Sciatic nerve (tissue), 2 donors: ENCODE measurements at regions not wholly inside any gene's neighbourhood (a gene's known extent, or its start where the extent isn't known, plus 50 kb on each side); places are given as distances from the start of the nearest gene placed in this dataset.
A peak's percentile ranks its signal among the peaks of the same experiment; 100 is the strongest.
"Not testable (repeated sequence)": the region's sequence is repeated elsewhere in the genome, so short reads cannot be mapped to it uniquely, and the experiment has no call there.

Source experiments
- ATAC-seq: fragments of 200-7000 bp; cut with Tn5 transposase; one replicate; pipeline ENCODE4 v1.9.1; 2020; ENCODE audit warnings: mild to moderate bottlenecking, moderate library complexity
- DNase-seq: peaks from one replicate; pipeline ENCODE4 v3.0.0-alpha.2; 2020; ENCODE audit warnings: low spot score
- intact Hi-C: fragments of 100-400 bp; cut with DNase I; formaldehyde crosslinking; loops from one replicate; pipeline ENCODE4 v1.14.2; 2022
- donor health status: DM: no; HTN: no; CAD: no.
- donor health status: DM: no; HTN: no; CAD: no.

DNA sequence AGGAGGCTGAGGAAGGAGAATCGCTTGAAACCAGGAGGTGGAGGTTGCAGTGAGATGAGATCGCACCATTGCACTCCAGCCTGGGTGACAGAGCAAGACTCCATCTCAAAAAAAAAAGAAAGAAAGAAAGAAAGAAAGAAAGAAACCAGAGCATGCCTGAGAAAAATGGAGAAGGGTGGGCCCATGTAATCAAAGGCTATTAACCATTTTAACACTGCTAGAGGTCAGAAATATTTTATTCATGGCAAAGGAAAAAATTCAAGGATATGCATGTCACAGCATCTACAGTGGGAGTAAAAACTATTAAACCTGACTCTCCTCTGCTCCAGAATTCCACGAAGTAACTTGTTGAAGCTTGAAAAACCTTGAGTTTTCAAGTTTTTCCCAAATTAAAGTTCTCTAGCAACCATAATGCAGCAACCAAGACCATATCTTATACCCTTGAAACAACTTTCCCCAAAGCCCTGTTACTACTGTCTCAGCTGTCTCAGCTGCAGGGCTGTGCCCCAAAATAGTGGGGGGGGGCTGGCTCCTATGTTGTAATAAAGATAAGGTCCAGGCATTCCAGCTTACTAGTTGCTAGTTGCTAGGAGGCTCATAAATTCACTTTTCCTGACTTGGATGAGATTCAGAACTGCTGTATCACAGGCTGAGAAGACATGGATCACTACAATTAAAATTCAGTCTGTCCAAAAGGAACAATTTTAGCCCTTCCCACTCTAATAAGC, 112.9 kb upstream of the SOD1 start:
- ATAC-seq (no peak), DNase-seq (no peak)
- intact Hi-C loops = no loop called here

DNA sequence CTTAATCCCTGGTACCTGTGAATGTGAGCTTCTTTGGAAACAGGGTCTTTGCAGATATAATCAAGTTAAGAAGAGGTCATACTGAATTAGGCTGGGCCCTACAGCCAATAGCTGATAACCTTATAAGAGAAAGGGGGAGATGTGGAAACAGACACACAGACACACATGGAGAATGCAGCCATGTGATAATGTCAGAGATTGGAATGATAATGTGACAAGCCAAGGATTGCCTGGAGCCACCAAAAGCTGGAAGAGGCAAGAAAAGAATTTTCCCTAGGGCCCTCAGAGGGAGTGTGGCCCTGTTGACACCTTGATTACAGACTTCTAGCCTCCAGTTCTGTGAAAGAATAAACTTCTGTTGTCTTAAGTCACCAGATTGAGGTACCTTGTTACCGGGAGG, 114.5 kb upstream of the SOD1 start:
- ATAC-seq (no peak), DNase-seq (no peak)
- intact Hi-C loops = no loop called here

DNA sequence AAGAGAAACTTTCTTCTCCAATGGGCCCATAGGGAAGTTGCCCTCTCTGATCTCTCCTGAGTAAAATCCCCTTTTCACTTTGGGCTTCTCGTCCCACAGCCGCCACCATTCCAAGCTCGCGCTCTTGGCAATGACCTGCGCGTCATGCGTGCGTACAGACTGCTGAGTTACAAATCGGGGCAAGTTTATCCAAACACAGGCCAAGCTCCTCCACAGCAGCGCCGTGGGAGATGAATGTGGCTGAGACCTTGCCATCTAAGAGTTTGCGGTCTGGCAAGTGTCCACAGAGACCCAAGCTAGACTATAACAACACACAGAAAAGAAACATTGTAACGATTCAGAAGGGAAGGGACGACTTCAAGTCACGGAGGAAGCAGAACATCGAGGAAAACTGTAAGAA, 116.3 kb upstream of the SOD1 start:
- intact Hi-C loops = loop anchor here (5.0 kb wide), 1 partner anchor 51 kb away; no protein-coding TSS in a partner anchor
- peak; percentile 73 for DNase-seq
- ATAC-seq = peak; percentile 95

DNA sequence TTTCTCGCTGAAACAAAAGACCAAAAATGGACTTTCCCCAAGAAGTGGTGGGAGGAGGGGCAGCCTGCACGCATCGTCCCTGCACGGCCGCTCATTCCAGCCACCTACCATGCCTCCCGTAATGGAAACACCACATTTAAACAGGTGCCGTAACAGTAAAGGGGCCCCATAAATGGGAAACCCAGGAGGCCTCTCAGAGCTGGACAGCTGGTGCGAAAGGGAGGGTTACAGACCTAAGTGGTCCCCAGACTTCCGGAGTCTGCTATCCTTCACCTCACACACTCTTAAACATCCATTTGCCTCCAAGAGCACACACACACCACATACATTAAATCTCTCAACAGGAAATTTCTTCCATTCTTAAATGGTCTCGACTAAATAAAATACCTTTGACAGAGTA, 120.7 kb upstream of the SOD1 start:
- DNase-seq = no peak
- no peak for ATAC-seq
- intact Hi-C loops = no loop called here

DNA sequence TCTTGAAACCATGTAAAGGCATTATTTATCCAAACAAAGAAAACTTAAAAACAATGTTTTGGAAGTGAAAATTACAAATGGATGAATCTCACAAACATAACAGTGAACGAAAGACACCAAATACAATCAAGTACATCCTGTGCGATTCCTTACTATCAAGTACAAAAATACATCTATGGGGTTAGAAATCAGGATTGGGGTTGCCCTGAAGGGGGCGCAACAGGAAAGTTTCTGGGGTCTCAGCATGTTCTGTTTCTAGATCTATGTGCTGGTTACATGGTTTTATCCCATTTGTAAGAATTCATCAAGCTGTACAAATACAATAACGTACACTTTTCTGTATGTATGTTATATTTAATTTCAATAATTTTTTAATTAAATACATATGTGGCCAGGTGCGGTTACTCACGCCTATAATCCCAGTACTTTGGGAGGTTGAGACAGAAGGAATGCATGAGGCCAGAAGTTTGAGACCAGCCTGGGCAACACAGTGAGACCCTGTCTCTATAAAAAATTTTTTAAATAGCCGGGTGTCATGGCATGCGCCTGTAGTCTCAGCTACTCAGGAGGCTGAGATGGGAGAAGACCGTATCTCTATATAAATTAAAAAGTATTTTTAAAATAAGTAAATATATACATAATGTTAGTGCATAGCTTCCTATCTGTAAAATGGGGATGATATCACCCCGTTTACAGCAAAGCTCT, 121.5 kb upstream of the SOD1 start:
- ATAC-seq (no peak), DNase-seq (no peak)
- intact Hi-C loops = no loop called here

DNA sequence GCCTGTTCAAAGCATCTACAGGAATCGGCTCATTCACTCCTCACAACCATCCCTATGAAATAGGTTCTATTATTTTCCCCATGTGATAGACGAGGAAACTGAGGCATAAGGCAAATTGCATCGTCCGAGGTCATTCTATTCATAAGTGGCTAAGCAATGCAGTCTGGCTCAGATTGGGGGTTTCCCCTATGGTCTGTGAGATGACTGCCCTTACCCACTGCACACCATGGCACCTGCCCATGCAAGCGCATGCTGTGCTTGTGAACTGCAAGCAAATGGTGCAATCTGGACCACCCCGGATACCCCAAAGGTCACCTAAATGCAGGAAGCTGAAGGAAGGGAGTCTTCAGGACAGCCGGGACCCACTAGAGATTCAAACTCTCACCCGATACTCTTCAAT, 123.4 kb upstream of the SOD1 start:
- DNase-seq (no peak), ATAC-seq (no peak)
- intact Hi-C loops = no loop called here

DNA sequence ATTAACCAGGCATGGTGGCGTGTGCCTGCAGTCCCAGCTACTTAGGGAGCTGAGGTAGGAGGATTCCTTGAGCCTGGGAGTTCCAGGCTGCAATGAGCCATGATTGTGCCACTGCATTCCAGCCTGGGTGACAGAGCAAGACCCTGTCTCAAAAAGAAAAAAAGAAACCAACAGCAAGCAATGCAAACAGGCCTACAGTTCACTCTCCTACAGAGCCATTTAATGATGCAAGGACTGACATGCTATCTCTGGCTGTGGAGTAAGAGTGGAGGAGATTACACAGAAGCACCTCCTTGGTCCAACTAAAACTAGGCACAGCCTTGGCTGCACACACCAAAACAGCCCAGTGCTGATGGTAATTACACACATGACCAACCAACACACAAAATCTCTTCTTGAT, 127.5 kb upstream of the SOD1 start:
- intact Hi-C loops = no loop called here
- no peak for DNase-seq
- ATAC-seq = peak; percentile 50

DNA sequence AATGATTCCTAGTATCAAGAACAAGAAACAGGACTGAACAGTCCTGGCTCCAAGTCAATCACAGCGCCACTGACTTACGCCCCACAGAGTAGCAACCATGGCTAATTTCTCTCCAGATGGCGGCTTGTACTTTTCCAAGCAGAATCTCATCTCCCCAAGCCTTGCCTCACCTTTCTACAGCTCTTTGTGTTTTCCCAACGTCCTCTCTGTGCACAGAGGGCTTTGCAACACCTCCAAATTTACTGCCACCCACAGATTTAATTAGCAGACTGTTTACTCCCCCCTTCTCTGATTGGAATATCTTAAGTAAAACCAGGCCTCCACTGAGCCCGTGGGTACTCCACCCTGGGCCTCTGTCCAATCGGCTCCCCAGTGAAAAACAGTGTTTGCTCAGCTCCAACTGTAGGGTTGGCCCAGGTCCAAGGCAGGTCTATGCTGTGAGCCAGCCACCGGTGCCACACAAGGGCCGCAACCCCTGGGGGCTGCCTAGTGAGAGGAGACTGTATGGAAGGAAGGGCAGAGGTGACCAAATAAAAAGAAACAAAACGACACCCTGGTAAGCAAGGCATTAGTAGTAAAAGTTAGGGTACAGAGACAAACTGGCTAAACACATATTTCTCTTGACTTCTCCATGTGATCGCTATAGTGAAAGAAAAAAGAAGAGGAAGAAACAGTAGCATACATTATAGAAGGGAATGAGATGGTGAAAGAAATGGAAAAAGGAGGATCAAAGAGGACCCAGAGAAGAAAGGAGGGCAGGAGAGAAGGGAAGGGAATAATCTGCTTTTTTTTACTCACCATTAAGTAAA, 128.4 kb upstream of the SOD1 start:
- intact Hi-C loops = no loop called here
- ATAC-seq (peak; percentile 59), DNase-seq (peak; percentile 61)

DNA sequence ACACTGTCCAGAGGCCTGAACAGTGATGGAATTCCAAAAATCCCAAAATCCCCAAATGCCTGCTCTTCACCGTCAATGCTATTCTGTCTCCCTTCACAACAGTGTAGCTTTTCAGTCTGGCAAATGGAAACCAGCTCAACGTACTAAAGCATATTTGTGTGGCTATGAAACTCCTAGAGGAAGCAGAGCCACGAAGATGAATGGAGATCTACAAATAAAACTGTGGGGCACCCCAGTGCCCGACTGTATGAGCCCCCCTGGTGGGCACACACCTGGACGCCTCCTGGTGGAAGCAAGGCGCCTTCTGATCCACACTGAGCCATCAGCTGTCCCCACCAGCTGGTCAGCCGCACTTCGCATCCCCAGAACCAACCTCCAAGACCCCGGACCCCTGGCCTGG, 129.1 kb upstream of the SOD1 start:
- peak; percentile 35 for ATAC-seq
- intact Hi-C loops = no loop called here
- DNase-seq = no peak

DNA sequence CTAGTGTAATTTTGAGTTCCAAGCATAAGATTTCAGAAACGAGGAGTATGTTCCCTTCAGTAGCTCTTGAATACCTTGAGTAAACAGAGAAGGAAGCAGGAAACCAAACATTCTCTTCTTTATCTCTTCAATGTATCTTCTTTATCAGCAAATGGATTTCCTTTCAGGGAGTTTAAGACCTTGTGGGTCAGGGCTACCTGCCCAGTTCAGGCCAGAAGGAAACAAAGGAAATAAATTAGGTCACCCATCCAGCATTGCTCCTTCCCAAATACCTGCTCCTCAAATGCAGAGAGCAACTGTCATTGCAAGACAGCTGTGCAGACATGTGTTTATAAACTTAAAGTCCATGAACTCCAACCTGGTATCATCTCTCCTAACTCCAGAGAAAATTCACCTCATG, 130.1 kb upstream of the SOD1 start:
- ATAC-seq = no peak
- no peak for DNase-seq
- intact Hi-C loops = no loop called here

DNA sequence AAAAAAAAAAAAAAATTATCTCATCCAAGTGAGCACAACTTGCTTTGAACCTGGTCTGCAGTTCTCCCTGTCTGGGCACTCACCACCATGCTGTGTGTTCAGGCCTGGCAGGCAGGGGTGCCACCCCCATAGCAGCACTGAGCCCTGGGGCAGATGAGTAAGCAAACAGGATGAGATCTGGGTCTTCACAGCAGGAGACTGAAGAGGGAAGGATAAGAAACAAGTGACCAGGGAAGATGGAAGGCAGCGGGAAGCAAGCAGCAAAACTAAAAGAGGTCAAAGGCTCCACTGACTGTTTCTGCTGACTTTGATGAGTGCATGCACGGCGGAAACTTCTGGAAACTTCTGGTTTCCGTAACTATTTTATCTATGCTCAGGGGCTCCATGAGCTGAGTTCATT, 133.5 kb upstream of the SOD1 start:
- ATAC-seq = no peak
- no peak for DNase-seq
- intact Hi-C loops = no loop called here

DNA sequence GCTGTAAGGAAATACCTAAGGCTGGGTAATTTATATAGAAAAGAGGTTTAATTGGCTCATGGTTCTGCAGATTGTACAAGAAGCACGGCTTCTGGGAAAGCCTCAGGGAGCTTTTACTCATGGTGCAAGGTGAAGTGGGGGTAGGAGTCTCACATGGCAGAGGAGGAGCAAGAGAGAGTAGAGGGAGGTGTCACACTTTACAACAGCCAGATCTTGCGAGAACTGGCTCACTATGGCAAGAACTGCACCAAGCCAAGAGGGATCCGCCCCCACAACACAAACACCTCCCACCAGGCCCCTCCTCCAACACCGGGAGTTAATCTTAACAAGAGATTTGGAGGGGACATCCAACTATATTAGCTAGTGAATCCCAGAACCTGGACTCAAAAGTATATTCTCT, 135.4 kb upstream of the SOD1 start:
- intact Hi-C loops = no loop called here
- no peak for DNase-seq
- ATAC-seq = no peak

DNA sequence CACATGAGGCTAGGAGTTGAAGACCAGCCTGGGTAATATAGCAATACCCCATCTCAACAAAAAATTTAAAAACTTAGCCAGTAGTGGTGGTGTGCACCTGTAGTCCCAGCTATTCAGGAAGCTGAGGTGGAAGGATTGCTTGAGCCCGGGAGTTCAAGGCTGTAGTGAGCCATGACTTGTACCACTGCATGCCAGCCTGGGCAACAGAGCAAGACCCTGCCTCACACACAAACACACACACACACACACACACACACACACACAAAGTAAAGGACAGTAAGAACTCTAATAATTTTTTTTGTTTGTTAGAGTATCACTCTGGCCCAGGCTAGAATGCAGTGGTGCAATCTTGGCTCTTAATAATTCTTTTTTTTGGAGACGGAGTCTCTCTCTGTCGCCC, 138.0 kb upstream of the SOD1 start:
- intact Hi-C loops = no loop called here
- DNase-seq = no peak
- no peak for ATAC-seq

DNA sequence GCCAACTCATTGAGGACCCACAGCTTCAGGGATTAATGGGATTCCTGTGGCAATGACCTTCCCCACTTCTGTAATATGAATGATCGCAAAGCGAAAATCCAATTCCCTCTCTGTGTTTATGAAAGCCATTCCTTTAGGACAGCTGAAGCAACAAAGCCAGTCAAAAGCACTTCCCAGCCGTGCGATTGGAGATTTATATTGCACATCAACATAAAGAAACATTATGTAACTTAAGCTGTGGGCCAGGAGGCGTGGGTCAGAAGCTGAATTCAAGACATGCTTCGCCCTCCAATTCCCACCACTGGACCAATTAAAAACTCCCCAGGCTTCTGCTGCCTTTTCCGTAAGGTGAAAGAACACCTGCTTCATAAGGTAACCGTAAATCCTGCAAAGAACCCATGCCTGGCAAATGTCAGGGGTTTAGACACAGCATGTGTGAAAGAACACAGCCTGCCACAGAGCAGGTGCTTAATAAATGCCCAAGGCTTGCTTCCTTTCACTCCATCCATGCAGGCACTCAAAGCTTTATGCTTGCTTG, 138.9 kb upstream of the SOD1 start:
- no peak for DNase-seq
- intact Hi-C loops = no loop called here
- ATAC-seq = peak; percentile 59

DNA sequence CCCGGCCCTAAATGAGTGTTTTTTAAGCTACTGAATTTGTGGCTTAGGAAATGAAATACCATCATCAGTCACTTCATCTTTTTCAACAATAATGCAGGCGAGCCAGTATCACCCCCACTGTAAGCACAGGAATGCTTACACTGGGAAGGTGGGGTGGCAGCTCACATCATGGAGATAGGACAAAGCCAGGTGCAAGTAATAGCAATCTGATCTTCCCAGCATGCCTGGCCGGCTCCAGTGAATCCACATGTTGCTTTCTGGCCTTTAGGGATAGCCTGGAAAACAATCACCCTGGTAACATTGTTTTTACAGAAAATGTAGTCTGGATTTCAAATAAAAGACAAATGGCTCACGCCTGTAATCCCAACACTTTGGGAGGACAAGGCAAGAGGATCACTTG, 140.9 kb upstream of the SOD1 start:
- DNase-seq (no peak), ATAC-seq (no peak)
- intact Hi-C loops = no loop called here

DNA sequence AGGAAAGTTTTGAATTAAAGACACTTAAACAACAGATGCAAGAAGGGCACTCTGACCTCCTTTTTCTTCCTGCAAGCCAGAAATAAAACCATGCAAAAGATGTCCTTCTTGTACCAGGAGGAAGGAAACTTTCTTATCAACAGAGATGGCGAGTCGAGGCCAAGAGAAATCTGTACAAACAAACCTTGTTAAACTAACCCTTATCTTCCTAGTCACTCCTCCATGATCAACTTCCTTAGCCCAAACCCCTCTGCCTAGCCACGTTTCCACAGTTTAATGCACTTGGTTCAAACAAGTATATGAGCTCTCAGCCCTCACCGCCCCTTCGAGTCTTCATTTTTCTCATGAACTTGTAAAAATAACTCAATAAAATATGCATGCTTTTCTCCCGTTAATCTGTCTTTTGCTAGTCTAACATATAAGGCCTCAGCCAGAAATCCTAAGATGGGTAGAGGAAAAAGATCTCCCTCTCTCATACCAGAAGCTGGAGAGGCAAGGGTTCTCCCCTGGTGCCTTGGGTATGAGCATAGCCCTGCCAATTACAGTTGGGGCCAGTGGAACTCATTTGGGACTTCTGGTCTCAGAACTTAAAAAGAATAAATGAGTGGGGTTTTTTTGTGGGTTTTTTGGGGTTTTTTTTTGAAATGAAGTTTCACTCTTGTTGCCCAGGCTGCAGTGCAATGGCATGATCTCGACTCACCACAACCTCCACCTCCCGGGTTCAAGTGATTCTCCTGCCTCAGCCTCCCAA, 141.7 kb upstream of the SOD1 start:
- DNase-seq (no peak), ATAC-seq (no peak)
- intact Hi-C loops = no loop called here

DNA sequence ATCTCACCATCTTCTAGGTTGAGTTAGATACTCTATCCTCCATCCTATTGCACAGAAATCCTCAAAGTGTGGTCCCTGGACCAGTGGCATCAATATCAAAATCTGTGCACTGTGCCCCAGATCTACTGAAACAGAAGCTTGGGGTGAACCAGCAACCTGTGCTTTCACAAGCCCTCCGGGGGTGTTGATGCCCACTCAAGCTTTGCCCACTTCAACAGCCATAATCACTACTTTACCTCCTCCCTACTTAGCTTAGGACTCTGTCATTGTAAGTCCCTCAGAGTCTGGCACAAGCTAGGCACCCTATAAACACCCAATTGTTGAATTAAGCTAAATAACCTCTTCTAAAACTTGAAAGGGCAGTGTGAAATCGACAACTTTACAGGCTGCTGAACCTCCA, 144.2 kb upstream of the SOD1 start:
- ATAC-seq = no peak
- DNase-seq = no peak
- intact Hi-C loops = no loop called here

DNA sequence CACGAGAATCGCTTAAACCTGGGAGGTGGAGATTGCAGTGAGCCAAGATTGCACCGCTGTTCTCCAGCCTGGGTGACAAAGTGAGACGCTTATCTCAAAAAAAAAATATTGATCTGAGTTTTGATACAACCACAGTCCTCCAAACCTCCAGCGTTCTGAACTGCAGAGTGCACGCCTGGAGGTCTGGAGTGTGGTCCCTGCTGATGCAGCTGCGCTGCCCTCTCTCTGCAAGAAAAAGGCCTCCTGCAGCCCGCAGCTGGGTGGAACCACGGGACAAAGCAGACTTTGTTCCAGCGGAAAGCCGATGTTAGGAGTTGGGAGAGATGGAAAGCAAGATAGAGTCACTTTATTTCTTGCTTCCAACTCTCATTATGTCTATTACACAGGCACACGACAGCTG, 144.9 kb upstream of the SOD1 start:
- DNase-seq (peak; percentile 78), ATAC-seq (peak; percentile 96)
- intact Hi-C loops = no loop called here

DNA sequence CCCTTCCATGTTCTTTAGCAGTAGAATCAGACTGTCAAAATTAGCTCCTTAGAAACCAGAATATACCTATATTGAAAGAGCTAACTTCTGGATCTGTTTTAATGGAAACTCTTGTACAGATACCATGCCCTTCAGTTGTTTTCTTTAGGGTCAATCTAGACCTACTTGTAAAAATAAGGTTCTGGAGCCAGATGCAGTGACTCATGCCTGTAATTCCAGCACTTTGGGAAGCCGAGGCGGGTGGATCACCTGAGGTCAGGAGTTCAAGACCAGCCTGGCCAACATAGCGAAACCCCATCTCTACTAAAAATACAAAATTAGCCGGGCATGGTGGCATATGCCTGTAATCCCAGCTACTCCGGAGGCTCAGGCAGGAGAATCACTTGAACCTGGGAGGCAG, 146.0 kb upstream of the SOD1 start:
- DNase-seq, ATAC-seq, intact Hi-C loops: not testable (repeated sequence)
